ENCODE measurements at regions not wholly inside any gene's neighbourhood (a gene's known extent, or its start where the extent isn't known, plus 50 kb on each side); places are given as distances from the start of the nearest gene placed in this dataset.
"Not testable (repeated sequence)": the region's sequence is repeated elsewhere in the genome, so short reads cannot be mapped to it uniquely, and the experiment has no call there.

DNA sequence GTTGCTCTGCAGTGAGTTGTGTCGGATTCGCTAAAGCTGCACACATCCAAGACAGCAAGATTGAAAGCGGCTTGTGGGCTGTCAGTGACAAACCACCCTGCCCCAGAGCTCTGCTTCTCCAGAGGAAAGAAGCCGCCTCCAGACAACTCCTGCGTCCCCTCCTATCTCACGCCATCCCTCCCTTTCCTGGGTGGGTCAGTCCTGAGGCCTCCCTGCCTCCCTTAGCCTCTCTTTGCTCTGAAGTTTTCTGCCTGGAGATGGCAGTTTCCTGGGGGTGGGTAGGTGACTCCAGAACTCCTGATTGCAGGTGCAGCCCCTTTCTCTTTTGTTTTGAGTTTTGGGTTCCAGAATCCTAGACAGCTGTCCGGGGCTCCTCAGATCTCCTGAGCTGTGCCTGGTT, 78.7 kb downstream of the EMX2 start:
- no peak overlapping the region for H3K9ac ChIP-seq (ENCODE audit: low read length)
- H3K27ac ChIP-seq (ENCODE audit: low read depth, low read length): no peak overlapping the region
- H3K36me3 ChIP-seq (ENCODE audit: control insufficient read depth, insufficient read depth, low read length): no peaks in the 10 kb centered on the region
- no peaks in the 10 kb centered on the region for H3K4me1 ChIP-seq (ENCODE audit: control insufficient read depth, insufficient read depth, low read length)
- H3K4me3 ChIP-seq (ENCODE audit: low read length): no peak overlapping the region
- no peaks in the 10 kb centered on the region for H3K27me3 ChIP-seq (ENCODE audit: control insufficient read depth, insufficient read depth, low read length)

DNA sequence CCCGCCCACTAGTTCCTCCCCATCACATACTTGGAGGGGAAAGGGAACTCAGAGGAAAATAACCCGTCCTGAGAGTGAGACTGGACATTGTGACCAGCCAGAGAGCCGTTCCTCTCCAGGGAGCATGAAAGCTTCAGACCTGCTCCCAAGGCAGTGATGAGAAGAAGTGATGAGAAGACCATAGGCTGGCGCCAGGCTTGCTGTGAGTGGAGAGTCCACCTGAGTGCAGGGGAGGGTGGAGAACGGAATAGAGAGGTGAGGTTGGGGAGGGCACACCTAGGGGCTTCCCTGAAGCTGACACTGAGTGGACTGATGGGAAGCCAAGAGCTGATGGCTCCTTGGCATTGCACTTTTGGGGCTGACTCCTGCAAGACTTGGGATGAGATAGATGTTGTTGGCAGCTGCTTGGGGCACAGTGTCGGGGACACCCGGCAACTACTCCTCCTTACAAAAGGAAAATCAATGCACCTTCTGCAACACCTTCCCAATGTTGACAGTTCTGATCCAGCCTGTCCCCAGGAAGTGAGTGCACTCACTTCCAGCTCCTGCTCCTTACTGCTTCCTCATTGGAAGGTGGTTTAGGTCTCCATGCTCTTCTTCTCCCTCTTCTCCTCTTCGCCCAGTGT, 79.4 kb downstream of the EMX2 start:
- H3K4me1 ChIP-seq (ENCODE audit: control insufficient read depth, insufficient read depth, low read length): no peaks in the 10 kb centered on the region
- H3K27ac ChIP-seq (ENCODE audit: low read depth, low read length): no peak overlapping the region
- no peaks in the 10 kb centered on the region for H3K36me3 ChIP-seq (ENCODE audit: control insufficient read depth, insufficient read depth, low read length)
- no peak overlapping the region for H3K4me3 ChIP-seq (ENCODE audit: low read length)
- no peak overlapping the region for H3K9ac ChIP-seq (ENCODE audit: low read length)
- H3K27me3 ChIP-seq (ENCODE audit: control insufficient read depth, insufficient read depth, low read length): no peaks in the 10 kb centered on the region

DNA sequence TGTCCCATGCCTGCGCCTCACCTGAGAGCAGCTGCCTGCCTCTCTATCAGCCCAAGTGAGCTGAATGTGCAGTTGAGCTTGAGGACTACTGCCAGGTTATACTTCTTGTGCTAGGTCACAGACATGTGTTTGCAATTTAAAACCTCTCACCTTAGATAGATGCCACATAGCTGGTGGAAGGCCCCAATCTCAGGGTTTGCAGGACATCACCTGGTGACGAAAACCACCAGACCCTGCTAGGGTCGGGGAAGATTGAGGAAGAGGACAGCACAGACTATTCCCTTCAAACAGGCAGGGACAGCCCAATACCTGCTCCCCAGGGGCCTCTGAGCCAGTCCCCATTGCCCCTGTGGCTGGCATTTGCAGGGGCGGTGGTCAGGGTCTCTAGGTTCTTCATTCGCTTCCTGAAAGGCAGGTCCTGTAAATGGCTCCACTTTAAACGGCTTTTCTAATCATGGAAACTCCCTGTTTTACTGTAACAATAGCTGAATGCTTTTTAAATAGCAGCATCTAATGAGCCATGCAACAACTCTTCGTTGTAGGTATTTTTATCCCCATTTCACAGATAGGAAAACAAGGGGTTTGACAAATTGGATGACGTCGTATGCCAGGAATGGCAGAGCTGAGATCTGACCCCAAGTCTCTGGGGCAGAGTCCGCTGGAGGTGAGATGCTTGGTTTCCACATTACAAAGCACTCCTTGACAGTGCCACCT, 80.1 kb downstream of the EMX2 start:
- H3K9ac ChIP-seq (ENCODE audit: low read length): no peak overlapping the region
- no peaks in the 10 kb centered on the region for H3K36me3 ChIP-seq (ENCODE audit: control insufficient read depth, insufficient read depth, low read length)
- H3K27ac ChIP-seq (ENCODE audit: low read depth, low read length): no peak overlapping the region
- no peak overlapping the region for H3K4me3 ChIP-seq (ENCODE audit: low read length)
- H3K27me3 ChIP-seq (ENCODE audit: control insufficient read depth, insufficient read depth, low read length): no peaks in the 10 kb centered on the region
- no peaks in the 10 kb centered on the region for H3K4me1 ChIP-seq (ENCODE audit: control insufficient read depth, insufficient read depth, low read length)

DNA sequence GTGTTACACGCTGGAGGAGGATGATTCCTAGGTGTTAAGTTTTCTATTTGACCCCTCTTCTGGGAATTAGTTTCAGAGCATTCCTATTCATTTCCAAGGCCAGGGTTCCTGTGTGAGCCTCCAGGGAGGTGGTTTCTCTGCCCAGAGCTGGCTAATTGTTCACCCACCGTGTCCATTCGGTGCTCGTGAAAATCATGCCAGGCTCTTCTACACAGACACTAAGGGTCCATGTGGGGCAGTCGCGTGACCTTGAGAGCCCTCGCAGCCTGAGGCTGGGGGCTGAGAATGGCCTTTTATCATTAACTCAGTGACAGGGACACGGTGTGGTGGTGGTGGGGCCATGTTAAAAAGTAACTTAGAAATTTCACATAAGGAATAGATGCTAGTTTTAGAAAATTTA, 83.7 kb downstream of the EMX2 start:
- H3K36me3 ChIP-seq (ENCODE audit: control insufficient read depth, insufficient read depth, low read length): no peaks in the 10 kb centered on the region
- H3K27ac ChIP-seq (ENCODE audit: low read depth, low read length): no peak overlapping the region
- H3K27me3 ChIP-seq (ENCODE audit: control insufficient read depth, insufficient read depth, low read length): no peaks in the 10 kb centered on the region
- no peak overlapping the region for H3K9ac ChIP-seq (ENCODE audit: low read length)
- no peaks in the 10 kb centered on the region for H3K4me1 ChIP-seq (ENCODE audit: control insufficient read depth, insufficient read depth, low read length)
- H3K4me3 ChIP-seq (ENCODE audit: low read length): no peak overlapping the region

DNA sequence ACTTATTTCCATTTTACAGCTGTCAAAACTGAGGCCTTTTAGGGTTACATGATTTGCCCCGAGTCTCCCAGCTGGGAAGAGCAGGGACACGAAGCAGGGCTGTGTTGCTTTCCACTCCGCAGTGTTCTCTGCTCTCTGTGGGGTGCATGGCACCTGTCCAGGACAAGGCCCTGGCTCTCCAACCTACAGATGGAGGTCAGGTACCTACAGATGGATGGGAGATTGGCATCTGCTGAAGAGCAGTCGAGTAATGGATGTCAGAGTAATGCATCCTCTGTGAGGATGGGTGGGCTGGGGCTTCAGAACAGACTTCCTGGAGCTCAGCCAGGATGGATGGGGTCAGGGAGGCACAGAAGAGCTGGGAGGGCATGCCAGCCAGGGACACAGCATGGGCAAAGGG, 85.0 kb downstream of the EMX2 start:
- no peak overlapping the region for H3K4me3 ChIP-seq (ENCODE audit: low read length)
- no peak overlapping the region for H3K27ac ChIP-seq (ENCODE audit: low read depth, low read length)
- H3K9ac ChIP-seq (ENCODE audit: low read length): no peak overlapping the region
- H3K4me1 ChIP-seq (ENCODE audit: control insufficient read depth, insufficient read depth, low read length): no peaks in the 10 kb centered on the region
- H3K36me3 ChIP-seq (ENCODE audit: control insufficient read depth, insufficient read depth, low read length): no peaks in the 10 kb centered on the region
- H3K27me3 ChIP-seq (ENCODE audit: control insufficient read depth, insufficient read depth, low read length): no peaks in the 10 kb centered on the region

DNA sequence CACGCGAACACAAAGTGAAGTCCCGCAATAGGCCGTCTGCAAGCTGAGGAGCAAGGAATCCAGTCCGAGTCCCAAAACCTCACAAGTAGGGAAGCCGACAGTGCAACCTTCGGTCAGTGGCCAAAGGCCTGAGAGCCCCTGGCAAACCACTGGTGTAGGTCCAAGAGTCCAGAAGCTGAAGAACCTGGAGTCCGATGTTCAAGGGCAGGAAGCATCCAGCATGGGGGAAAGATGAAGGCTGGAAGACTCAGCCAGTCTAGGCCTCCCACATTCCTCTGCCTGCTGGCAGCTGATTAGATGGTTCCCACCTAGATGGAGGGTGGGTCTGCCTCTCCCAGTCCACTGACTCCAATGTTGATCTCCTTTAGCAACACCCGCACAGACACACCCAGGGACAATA, 87.2 kb downstream of the EMX2 start:
- not testable (repeated sequence) for H3K4me3 ChIP-seq (ENCODE audit: low read length); H3K9ac ChIP-seq (ENCODE audit: low read length); H3K27me3 ChIP-seq (ENCODE audit: control insufficient read depth, insufficient read depth, low read length); H3K36me3 ChIP-seq (ENCODE audit: control insufficient read depth, insufficient read depth, low read length); H3K4me1 ChIP-seq (ENCODE audit: control insufficient read depth, insufficient read depth, low read length); H3K27ac ChIP-seq (ENCODE audit: low read depth, low read length)

DNA sequence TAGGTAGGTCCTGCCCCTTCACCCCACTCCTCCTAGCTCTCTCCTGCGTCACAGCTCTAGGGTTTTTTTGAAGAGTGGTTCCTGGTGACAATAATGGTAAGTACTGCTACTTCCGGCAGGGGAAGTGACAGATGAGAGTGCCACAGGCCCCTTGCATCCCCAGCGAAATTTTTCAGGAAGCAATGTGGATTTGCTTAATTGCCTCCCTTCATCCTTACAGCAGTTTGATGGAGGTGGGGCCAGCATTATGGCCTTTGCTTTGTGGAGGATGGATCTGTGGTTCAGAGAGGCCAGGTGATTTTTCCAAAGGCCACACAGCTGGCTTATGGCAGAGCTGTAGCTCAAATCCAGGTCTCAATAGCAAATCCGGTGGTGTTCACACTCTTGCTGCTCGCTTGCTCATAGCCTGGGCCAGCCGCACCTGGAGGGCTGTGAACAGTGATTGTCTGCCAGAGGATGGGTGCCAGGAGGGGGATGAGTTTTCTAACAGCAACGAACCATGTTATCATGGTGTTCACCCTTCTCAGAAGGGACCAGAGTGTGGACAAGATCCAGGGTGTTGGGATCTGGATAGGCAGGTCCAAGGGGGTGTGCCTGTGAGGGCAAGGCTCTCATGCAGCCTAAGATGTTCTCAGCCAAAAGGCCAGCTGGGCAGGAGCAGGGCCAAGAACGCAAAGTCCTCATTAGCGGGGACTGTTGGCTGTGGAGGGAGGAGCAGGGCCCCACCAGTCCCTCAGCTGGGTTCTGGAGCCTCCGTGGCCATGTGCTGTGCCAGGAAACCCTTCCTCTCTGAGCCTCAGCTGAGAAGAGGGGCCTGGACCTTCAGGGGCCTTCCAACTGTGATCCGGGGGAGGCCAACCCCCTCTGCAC, 89.0 kb downstream of the EMX2 start:
- Histone ChIP-seq H3K4me1 (ENCODE audit: control insufficient read depth, insufficient read depth, low read length) (no peaks in the 10 kb centered on the region), H3K4me3 (ENCODE audit: low read length) (no peak overlapping the region), H3K9ac (ENCODE audit: low read length) (no peak overlapping the region), H3K36me3 (ENCODE audit: control insufficient read depth, insufficient read depth, low read length) (no peaks in the 10 kb centered on the region), H3K27me3 (ENCODE audit: control insufficient read depth, insufficient read depth, low read length) (no peaks in the 10 kb centered on the region), H3K27ac (ENCODE audit: low read depth, low read length) (no peak overlapping the region)

DNA sequence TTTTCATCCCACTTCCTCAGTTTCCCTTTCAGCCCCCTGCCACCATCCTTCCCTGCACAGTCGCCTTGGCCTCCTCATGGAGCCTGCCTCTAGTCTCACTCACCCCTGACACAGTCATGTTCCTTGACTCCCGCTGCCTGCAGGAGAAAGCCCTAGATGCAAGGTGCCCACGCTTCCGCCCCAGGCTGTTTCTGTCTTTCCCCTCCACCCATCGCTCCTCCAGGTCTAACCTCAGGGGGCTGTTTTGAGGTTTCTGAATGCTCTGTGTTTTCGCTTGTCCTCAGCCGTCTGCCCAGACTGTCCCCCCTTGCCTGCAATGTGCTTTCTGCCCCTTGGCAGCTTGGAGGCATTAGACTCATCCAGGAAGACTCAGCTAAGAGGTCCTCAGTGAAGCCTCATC, 89.9 kb downstream of the EMX2 start:
- H3K27me3 ChIP-seq (ENCODE audit: control insufficient read depth, insufficient read depth, low read length): no peaks in the 10 kb centered on the region
- H3K9ac ChIP-seq (ENCODE audit: low read length): no peak overlapping the region
- no peaks in the 10 kb centered on the region for H3K4me1 ChIP-seq (ENCODE audit: control insufficient read depth, insufficient read depth, low read length)
- no peak overlapping the region for H3K27ac ChIP-seq (ENCODE audit: low read depth, low read length)
- H3K4me3 ChIP-seq (ENCODE audit: low read length): no peak overlapping the region
- no peaks in the 10 kb centered on the region for H3K36me3 ChIP-seq (ENCODE audit: control insufficient read depth, insufficient read depth, low read length)

DNA sequence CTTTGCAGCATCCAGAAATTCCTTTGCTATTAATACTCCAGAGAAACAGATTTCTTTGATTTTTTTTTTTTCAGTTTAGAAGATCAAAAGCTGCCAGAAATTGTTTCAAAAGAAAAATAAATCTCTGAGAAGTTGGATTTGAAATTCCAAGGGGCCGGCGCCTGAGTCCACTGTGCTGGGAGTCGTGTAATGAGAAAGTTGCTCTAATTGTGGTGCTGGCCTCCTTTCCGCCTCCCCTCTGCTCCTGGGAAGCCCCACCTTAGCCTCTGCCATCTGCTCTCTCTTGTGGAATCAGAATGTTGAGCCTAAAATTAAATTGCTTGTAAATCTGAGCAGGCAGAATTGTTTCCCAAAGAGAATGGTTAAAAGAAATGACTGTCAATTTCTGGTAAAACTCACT, 93.3 kb downstream of the EMX2 start:
- no peaks in the 10 kb centered on the region for H3K27me3 ChIP-seq (ENCODE audit: control insufficient read depth, insufficient read depth, low read length)
- H3K4me1 ChIP-seq (ENCODE audit: control insufficient read depth, insufficient read depth, low read length): no peaks in the 10 kb centered on the region
- no peak overlapping the region for H3K27ac ChIP-seq (ENCODE audit: low read depth, low read length)
- H3K4me3 ChIP-seq (ENCODE audit: low read length): no peak overlapping the region
- no peaks in the 10 kb centered on the region for H3K36me3 ChIP-seq (ENCODE audit: control insufficient read depth, insufficient read depth, low read length)
- H3K9ac ChIP-seq (ENCODE audit: low read length): no peak overlapping the region

DNA sequence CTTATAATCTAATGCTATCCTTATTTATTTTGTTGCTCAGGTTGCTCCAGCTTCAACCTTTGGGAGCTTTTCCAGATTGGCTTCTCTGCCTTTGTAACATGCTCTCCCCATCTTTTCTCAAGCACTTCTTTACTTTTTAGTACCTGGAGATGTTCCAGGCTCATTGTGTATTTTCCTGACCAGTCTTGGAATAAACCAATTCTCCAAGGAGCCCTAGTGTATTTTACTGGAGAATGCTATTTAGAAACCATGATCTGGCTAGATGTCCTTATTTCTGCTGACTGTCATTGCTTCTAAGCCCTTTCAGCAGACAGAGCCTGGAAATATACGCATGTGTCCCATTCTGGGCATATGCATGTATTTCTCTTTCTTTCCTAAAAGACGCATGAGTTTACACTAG, 95.7 kb downstream of the EMX2 start:
- Histone ChIP-seq H3K4me3 (ENCODE audit: low read length) (no peak overlapping the region), H3K9ac (ENCODE audit: low read length) (no peak overlapping the region), H3K27me3 (ENCODE audit: control insufficient read depth, insufficient read depth, low read length) (no peaks in the 10 kb centered on the region), H3K4me1 (ENCODE audit: control insufficient read depth, insufficient read depth, low read length) (no peaks in the 10 kb centered on the region), H3K36me3 (ENCODE audit: control insufficient read depth, insufficient read depth, low read length) (no peaks in the 10 kb centered on the region), H3K27ac (ENCODE audit: low read depth, low read length) (no peak overlapping the region)

DNA sequence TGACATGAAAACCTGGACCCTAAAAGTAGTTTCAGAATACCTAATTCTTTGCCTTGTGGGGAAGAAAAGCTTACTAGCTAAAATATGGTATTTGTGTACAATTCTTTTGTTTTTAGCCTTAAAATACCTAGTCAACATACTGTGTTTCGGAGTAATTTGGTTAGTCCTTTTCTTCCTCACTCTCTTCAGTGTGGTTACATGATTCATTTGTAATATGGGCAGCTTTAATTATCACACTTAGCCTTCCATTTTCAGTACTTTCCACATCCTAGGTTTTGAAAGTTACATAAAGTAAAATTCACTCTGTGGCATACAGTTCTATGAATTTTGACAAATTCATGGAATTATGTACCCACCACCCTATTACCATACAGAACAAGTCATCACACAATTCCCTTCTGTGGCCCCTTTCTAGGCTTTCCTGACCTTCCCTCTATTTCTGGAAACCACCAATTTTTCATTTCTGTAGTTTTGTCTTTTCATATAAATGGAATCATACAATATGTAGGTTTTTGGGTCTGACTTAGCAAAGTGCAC, 96.2 kb downstream of the EMX2 start:
- Histone ChIP-seq H3K9ac (ENCODE audit: low read length) (no peak overlapping the region), H3K27me3 (ENCODE audit: control insufficient read depth, insufficient read depth, low read length) (no peaks in the 10 kb centered on the region), H3K4me1 (ENCODE audit: control insufficient read depth, insufficient read depth, low read length) (no peaks in the 10 kb centered on the region), H3K27ac (ENCODE audit: low read depth, low read length) (no peak overlapping the region), H3K4me3 (ENCODE audit: low read length) (no peak overlapping the region), H3K36me3 (ENCODE audit: control insufficient read depth, insufficient read depth, low read length) (no peaks in the 10 kb centered on the region)

DNA sequence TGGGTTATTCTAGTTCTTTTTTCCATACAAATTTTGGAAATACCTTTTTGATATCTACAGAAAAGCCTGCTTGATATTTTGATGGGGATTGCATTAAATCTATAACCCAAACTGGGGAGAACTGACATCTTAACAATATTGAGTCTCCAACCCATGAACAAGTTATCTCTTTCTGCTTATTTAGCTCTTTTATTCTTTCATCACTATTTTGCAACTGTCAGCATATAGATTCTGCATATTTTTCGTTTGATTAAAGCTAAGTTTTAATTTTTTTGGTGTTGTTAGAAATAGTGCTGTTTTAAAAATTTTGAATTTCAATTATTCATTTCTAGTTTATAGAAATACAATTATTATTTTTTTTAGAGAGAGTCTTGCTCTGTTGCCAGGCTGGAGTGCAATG, 97.9 kb downstream of the EMX2 start:
- Histone ChIP-seq H3K27me3 (ENCODE audit: control insufficient read depth, insufficient read depth, low read length) (no peaks in the 10 kb centered on the region), H3K4me3 (ENCODE audit: low read length) (no peak overlapping the region), H3K4me1 (ENCODE audit: control insufficient read depth, insufficient read depth, low read length) (no peaks in the 10 kb centered on the region)

More for the DNA sequence above, 97.9 kb downstream of the EMX2 start:
- Histone ChIP-seq H3K27ac (ENCODE audit: low read depth, low read length) (no peak overlapping the region), H3K9ac (ENCODE audit: low read length) (no peak overlapping the region), H3K36me3 (ENCODE audit: control insufficient read depth, insufficient read depth, low read length) (no peaks in the 10 kb centered on the region)
